ENCODE measurements at regions not wholly inside any gene's neighbourhood (a gene's known extent, or its start where the extent isn't known, plus 50 kb on each side); places are given as distances from the start of the nearest gene placed in this dataset.

DNA sequence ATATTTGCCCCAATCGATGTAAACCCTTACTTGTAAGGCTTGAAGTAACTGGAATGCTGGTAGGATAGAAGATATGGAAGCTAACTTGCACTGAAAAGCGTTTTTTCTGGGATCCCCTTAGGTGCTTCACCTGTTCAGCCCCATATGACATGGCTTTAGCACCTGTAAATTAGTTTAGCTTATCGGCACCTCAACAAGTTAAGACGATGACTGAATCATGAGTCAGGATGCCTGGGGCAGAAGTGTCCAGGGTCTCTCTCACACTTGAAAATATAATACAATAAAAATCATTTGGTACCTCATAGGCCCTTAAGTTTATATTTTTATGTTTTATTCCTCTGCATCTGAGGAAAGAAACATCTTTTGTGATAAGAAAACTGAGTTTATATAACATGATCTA lies 409.2 kb upstream of the LRRC4C start:
- no peak for ATAC-seq

- no peak for ATAC-seq
Measured at GRCh38 chr11:41872426-41872825, 413.0 kb upstream of the LRRC4C start.

GRCh38 chr11:41872870-41873269 lies 413.4 kb upstream of the LRRC4C start:
- no peak for ATAC-seq

- no peak for ATAC-seq
Measured at GRCh38 chr11:41878095-41878494, 418.6 kb upstream of the LRRC4C start.

GRCh38 chr11:41879214-41879613 lies 419.8 kb upstream of the LRRC4C start:
- no peak for ATAC-seq

DNA sequence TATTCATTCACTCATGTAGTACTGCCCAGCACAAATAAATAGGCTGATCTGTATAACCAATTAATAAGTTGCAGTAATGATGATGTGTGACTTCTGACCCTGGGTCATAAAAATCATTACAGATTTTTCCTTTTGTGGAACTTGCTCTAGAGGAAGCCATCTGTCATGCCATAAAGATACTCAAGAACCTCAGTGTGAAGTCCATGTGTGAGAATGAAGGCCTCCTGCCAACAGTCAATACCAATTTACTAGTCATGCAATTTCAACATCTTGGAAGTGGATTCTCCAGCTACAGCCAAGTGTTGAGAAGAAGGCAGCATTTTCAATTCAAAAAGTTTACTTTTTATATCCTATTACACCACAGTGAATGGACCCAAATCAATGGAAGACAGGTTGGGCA lies 435.6 kb upstream of the LRRC4C start:
- ATAC-seq = no peak

GRCh38 chr11:41897991-41898390 lies 438.5 kb upstream of the LRRC4C start:
- ATAC-seq = no peak

GRCh38 chr11:41917900-41918299 lies 458.4 kb upstream of the LRRC4C start:
- ATAC-seq = no peak

- ATAC-seq = no peak
Measured at GRCh38 chr11:41920374-41920773, 460.9 kb upstream of the LRRC4C start.

DNA sequence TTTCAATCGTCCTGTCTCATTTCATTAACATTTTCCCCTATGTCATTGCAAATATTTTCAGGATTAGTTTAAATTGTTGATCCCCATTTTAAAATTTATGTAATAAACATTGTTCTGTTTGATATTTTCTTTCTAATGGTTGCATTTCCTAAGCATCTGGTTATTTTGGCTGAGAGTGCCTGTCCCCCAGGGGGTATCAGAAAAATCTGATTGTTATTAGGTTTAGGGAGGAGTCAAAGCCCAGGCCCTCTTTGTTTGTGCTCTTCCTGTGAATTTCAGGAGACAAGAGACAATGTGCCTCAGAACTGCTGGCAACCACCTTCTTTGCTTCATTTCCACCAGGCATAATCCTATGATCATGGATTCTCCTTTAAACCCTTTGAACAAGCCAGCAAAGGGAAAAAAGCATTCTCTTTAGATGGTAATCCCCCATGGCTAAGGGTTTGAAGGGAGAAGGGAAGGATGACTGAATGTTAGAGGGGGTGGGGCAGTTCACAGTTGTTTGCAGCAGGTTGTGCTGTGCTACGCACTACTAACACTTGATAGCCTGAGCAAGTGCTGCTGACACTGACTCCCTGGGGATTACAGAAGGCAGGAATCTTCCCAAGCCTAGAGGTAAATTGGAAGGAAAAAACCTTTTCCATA lies 462.4 kb upstream of the LRRC4C start:
- no peak for ATAC-seq

DNA sequence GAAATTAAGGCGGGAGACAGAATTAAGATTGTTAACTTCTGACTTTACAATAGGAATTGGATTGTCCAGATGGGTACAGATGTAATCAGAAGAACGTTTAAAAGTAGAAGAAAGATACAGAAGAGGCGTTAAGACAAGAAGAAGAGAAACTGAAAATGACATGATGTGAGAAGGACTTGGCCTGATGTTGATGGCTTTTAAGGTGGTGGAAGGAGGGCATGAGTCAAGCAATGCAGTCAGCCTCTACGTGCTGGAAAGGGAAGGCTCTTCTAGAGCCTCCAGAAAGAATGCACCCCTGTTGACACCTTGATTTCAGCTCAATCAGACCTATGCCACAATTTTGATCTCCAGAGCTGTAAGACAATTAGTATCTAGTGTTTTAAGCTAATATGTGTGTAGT lies 466.9 kb upstream of the LRRC4C start:
- no peak for ATAC-seq

- ATAC-seq = no peak
Measured at GRCh38 chr11:41935241-41935640, 475.8 kb upstream of the LRRC4C start.

GRCh38 chr11:41935795-41936194 lies 476.3 kb upstream of the LRRC4C start:
- ATAC-seq = no peak

DNA sequence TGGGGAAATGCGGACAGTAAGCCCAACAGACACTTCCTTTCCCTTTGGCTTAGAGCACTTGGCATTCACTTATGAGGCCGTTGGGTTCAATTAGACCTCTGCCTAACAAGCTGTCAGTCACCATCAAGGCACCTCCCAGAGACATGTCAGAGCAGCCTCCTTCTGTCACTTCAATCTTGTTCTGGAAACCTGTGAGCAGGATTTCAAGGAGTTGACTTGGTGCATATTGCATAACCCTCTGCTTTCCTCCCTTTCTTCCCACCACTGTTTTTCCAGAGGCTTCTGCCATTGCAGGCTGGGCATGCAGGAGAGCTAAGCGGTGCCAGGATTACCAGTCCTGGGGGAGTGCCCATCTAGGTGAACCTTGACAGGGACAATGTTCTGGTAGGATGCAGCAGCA lies 484.2 kb upstream of the LRRC4C start:
- ATAC-seq = no peak

DNA sequence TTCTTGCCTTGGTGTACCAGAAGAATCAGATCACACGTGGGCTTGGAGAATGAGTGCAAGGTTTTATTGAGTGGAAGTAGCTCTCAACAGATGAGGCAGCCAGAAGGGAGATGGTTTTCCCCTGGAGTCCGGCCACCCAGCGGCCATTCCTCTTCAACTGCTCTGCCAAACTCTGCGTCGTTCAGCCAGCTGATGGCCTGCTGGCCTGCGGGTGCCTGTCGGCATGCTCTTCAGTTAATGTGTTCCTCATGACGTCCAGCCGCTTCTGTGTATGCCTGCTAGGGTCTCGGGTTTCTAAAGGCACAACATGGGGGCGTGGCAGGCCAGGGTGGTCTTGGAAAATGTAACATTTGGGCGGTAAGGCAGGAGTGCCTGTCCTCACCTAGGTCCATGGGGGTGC lies 487.9 kb upstream of the LRRC4C start:
- no peak for ATAC-seq

DNA sequence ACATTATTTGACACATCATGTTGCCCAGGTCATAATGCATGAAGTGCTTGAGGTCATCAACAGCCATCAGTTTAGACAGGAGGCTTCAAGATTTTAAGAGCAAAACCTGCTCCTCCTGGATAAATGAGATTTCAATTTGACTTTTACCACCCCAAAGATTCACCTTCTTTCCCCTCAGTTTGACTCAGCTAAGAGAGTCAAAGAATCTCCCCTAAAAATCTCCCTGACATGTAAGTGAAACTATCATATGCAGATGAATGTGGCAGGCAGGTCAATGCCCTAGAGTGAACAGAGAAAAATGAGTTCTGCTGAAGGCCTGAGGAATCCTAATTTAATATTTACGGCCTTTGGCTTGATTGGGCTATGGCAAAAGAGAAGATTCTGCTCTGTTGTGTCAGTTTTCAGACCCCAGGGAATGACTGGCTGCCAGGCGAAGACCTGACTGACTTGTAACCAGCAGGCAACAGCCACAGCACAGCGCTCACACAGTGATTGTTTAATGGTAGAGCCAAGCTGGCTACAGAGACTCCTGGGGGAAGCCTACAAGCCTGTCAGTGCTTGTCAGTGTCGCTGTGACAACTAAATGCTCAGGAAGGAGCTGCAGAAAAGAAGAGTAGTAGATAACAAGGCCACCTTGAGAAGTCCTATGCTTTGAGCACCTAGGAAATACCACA lies 491.2 kb upstream of the LRRC4C start:
- ATAC-seq = no peak

- ATAC-seq = no peak
Measured at GRCh38 chr11:41954034-41954433, 494.6 kb upstream of the LRRC4C start.

GRCh38 chr11:41955066-41955465 lies 495.6 kb upstream of the LRRC4C start:
- ATAC-seq = no peak

DNA sequence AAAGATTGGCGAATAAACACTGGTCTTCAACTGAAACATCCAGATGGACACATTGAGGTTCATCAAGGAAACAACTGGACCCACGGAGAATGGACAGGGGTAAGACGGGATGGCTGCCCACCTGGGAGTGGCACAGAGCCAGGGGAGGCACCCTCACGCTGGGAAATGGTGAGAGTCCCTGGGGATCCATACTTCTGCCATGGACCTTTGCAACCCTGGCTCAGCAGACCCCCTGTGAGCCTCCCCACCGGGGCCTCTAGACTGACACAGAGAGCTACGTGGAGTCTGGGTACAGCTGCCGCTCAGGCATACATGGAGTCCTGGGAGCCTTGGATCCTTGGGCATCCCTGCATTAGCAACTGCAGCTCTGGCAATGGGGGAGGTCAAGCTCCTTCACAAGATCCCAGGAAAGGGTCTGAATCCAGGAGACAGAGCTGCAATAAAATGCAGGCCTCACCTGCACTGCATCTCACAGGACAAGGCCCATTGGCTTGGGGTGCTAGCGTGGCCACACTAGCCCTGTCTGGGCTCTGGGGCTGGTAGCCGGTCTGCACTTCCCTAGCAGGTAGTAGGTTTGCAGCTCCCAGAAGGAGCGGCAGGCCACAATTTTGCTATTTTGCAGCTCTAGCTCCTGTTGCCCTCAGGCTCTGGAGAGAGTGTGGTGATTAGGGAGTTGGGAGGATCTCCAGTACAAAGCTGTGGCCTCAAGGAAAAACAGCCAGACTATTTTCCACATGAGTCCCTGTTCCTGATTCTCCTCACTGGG lies 496.4 kb upstream of the LRRC4C start:
- no peak for ATAC-seq

- ATAC-seq = no peak
Measured at GRCh38 chr11:41963406-41963805, 504.0 kb upstream of the LRRC4C start.

DNA sequence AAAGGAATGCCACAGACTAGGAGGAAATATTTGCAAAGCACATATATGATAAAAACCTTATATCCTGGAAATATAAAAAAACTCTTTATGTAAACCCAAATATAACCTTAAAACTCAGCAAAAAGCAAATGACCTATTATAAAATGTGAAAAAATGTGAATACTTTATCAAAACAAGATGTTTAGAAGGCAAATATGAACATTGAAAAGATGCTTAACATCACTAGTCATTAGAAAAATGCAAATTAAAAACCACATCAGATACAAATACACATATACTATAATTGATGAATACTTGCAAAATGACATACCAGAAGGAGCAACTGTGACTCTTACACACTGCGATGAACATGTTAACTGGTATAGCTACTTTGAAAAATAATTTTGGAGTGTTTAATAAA lies 511.2 kb upstream of the LRRC4C start:
- no peak for ATAC-seq

- ATAC-seq = no peak
Measured at GRCh38 chr11:41971592-41971991, 512.1 kb upstream of the LRRC4C start.

- no peak for ATAC-seq
Measured at GRCh38 chr11:41978945-41979344, 519.5 kb upstream of the LRRC4C start.

GRCh38 chr11:41980741-41981140 lies 521.3 kb upstream of the LRRC4C start:
- ATAC-seq = no peak

Data from esophagus mucosa (tissue), 1 donor.